ENCODE measurements at regions not wholly inside any gene's neighbourhood (a gene's known extent, or its start where the extent isn't known, plus 50 kb on each side); places are given as distances from the start of the nearest gene placed in this dataset.

DNA sequence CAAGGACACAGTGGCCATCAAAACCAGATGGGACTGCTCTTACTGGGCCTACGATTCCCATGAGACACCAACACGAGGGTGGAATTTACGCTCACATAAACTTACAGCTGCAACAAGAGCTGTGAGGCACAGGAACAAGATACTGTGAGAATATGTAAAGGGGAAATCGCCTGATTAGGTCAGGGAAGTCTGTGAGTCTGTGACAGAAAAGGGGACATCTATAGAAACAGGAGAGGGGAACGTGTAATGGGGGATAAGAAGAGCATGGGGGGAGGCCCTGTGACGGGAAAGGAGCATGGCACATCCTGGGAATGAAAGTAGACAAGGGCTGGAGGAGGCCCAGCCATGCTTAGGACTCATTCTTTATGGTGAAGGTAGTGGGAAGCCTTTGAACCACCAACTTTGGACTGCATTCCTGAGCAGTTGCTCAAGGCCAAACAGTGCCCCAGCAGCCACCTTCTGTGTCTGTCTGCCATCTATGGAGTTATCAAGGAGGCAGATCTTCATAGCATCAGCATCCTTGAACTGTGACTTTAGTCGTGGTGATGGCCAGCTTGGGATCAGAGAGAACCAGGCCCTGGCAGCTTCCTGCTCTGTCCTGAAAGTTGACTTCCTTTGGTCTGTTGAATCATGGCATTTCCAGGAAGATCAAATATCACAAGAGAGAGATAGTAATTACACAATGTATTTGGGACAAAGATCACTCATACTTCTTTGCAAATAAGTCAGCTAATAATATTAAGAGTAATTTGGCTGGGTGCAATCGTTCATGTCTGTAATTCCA lies 87.9 kb upstream of the FAM169A start:
- DNase-seq = peak; percentile 83

DNA sequence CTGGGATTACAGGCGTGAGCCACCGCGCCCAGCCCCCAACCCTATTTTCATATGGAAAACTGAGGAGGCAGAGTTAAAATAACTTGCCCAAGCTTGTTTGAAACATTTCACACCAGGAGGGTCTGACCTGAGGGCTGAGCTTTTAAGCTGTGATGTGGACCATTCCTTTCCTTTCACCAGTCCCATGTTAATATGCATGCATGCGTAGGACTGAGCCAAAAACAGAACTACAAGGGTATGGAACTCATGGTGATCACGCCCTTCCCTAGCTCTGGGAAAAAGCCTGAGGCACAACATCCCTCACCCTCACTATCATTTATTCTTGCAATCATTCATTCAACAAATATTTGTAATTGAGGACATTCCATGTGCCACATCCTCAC lies 87.4 kb upstream of the FAM169A start:
- DNase-seq = no peak

DNA sequence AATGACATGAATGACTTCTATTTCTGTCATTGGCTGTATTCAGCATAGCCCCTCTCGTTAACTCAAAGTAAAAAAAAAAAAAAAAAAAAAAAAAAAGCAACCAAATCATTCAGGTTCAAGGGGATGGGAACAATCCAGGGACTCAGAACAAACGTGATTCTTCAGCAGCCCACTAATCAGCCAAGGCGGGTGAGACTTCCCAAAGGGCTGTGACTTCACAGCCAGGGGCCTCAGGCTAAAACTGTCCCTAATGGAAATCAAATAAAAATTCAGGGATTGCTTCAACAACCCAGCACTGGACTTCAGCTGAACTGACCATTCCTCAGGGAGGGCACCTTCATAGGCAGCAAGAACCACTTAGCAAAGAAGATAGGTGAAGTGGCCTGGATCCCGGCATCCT lies 86.2 kb upstream of the FAM169A start:
- DNase-seq = no peak

DNA sequence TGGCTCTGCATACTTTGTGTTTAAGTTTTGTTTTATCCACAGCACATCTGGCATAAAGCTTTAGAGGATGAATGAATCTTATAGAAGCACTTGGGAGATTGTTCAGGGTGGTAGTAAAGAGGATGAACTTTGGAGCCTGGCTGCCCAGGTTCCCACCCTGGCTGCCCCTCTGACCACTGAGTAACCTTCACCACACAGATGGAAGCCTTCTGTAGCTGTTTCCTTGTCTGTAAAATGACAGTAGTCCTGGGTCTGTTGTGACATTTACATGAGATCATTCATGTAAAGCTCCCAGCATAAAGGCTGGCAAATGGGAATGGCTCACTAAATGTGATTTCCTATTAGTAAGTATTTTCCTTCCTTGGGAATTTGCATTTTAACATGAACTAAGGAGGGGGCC lies 85.7 kb upstream of the FAM169A start:
- no peak for DNase-seq

DNA sequence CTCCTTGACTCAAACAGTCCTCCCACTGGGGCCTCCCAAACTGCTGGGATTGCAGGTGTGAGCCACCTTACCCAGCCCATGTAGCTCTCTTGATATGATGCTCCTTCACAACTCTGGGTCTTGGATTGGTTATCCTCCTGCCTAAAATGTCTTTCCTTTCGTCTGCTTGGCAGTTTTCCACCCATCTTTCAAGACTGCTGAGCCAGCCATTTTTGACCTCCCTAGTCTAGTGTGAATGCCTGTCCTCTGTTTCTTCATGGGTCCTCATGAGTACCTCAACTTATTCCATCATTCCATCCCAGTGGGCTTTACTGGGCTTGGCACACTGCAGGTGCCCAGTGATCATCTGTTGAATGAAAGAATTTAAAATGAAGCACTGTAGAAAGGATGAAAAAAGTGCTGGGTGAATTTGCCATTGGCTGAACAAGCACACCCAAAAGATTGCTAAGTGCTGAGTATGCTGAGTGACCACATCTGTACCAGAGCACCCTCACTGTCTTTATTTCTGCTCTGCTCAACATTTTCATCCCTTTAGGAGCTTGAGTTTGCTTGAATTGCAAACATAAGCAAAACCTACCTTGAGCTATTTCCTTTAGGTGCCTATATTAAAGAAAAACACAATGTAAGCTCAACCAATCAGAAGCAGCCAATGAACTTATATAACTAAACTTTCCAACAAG lies 84.8 kb upstream of the FAM169A start:
- DNase-seq = peak; percentile 33

DNA sequence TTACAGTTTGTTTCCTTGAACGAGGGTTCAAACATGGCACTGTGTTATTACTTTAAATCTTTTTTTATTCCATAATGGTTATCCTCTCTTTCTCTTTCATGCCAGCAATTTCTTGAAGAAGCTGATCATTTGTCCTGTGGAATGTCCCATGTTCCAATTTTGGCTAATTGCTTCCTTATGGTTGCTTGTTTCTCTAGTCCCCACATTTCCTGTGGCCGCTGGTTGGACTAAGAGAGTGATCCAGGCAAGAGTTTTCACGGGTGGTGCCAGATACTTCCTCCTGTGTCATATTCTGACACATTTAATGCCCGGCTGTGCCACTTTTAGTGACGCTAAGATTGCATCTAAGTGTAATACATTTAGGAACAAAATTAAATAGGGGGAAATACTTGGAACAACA lies 83.8 kb upstream of the FAM169A start:
- peak; percentile 90 for DNase-seq

DNA sequence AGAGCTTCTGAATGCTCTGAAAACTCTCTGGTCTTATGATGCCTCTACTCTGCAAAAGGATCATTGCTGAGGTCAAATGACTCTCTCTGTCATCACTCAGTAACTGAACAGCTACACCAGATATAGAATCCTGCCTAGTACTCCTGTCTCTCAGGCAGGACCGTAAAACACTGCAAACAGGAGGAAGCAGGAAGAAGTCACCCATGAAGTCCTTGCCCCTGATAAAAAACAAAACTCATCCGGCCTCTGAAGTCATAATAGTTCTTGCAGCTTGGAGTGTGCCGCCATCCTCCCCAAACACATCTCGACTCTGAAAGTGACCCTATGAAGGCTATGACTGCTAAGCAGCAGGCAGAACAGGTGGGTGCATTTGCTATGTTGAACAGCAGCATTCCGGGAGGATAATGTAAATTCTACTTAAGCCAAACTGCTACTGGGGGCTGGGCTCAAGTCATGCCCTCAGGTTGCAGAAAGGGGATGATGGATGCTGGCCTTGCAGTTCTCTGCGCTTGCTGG lies 81.9 kb upstream of the FAM169A start:
- peak; percentile 20 for DNase-seq

DNA sequence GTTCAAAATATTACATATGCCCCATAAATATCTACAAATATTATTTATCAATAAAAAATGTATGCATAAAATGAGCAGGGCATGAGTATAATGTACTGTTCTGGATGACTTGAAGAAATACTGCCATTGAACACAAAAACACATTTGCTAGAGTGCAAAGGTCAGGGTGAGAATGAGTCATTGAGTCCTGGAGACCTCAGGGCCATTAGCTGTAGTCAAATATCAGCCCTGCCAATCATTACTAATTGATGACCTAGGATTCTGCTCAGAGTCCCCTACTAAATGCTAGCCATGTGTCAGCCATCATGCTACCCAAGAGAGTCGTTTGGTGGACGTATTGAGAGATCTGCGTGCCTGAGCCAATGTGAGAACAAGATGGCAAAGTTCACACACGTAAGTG lies 80.3 kb upstream of the FAM169A start:
- no peak for DNase-seq

DNA sequence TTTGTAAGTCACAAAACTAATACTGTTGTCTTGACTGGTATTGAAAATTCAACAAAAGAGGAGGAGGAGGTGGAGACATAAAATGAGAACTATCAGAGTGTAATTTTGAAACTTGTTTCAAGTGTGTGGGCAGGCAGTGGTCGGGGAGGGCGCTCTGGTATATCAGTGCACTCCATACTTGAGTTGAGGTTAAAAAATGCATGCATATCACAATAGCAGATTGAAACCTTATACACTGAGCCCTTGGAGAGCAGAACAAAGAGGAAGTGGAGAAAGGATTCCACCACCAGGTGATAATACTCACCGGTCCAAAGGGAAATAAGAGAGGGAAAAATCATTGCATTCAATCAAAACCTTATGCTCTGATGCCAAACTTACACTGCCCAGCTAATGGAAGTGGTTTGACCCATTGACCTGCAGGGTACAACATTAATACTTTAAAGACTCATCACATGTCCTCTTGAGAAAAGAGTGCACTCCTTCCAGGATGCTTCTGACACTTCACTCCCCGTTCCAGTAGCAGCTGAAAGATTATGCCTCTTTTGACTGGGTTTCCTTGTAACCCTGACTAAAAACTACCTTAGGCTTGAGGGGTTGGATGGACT lies 79.5 kb upstream of the FAM169A start:
- no peak for DNase-seq

DNA sequence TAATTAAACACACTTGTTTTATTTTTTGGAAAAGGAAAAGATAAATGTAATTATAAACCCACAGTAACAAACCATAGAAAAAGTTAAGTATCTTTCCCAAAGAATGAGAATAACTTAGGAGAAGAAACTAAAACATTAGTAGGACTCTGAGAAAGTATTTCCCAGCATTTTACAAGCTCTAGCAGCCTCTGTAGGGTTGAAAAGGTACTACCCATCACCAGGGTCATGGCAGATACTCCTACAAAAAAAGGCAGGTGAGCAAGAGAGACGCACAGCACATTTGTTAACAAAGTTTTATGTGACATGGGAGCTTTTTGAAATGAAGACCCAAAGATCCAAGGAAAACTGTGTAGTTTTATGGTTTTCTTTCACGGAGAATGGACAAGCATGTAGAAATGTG lies 77.7 kb upstream of the FAM169A start:
- no peak for DNase-seq

DNA sequence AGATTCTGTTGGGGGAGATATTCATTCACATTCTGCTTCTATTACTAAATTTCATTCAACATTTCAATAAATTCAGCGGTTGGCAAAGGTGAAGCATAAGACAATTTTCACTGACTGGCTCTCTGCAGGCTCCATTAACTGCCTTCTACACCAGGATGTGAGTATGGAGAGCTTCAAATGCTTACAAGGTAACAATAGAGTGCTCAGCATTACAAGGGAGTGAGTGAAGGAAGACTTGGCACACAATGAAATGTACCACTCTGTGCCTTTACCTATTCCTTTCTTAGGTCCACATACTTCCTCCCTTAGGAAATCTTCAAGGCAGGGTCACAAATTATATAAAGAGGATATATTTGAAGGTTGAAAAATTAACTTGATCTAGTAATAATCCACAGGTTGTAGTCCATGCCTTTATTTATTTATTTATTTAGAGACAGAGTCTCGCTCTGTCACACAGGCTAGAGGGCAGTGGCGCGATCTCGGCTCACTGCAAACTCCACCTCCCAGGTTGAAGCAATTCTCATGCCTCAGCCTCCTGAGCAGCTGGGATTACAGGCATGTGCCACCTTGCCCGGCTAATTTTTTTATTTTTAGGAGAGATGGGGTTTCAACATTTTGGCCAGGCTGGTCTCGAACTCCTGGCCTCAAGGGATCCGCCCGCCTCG lies 76.6 kb upstream of the FAM169A start:
- no peak for DNase-seq

DNA sequence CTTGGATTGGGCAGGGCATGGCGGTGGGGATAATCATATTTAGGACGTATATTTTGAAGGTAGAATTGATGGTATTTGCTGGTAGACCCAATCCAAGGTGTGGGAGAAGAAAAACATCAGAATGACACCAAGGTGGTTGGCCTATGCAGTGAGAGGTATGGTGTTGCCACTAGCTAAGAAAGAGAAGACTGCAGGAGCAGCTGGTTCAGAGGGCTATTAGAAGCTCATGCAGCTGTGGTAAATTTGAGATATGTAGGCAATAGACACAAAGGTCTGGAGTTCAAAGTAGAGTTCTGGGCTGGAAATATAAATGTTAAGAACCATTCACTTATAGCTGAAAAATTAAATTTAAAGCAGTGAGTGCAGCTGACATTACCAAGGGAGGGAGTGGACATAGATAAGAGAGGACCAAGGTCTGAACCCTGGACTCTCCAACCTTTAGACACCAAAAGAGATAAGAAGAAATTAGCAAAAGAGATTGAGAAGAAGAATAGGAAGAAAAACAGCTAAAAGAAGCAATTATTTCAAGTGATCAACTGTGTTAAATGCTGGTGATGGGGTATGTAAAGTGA lies 74.7 kb upstream of the FAM169A start:
- no peak for DNase-seq

DNA sequence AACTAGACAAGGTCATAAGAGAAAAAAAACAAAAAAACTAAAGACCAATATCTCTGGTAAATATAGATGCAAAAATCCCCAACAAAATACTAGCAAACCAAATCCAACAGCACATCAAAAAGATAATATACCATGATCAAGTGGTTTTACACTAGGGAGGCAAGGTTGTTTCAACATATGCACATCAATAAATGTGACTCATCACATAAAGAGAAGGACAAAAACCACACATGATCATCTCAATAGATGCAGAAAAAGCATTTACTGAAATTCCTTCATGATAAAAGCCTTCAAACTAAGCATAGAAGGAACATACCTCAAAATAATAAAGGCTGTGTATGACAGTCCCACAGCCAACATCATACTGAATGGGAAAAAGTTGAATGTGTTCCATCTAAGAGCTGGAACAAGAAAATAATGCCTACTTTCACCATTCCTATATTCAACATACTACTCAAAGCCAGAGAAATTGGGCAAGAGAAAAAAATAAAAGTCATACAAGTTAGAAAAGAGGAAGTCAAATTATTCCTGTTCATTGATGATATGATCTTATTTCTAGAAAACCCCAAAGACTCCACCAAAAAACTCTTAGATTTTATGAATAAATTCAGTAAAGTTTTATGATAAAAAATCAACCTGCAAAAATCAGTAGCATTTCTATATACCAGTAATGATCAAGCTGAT lies 72.2 kb upstream of the FAM169A start:
- DNase-seq = peak; percentile 45

DNA sequence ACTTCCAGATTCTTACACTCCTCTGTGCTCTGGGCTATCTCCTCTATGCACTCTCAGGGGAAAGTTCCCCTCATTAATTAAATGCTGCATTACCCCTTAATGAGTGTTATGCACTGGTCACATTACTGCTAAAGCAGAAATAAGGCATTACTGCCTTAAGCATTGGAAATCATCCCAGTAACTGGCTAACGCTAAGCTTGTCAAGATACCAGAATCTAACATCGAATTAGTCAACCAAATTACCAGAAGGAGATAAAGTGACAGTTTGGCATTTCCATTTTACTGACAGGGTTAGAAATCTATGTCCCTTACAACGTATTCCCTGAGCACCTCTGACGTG lies 69.5 kb upstream of the FAM169A start:
- no peak for DNase-seq

DNA sequence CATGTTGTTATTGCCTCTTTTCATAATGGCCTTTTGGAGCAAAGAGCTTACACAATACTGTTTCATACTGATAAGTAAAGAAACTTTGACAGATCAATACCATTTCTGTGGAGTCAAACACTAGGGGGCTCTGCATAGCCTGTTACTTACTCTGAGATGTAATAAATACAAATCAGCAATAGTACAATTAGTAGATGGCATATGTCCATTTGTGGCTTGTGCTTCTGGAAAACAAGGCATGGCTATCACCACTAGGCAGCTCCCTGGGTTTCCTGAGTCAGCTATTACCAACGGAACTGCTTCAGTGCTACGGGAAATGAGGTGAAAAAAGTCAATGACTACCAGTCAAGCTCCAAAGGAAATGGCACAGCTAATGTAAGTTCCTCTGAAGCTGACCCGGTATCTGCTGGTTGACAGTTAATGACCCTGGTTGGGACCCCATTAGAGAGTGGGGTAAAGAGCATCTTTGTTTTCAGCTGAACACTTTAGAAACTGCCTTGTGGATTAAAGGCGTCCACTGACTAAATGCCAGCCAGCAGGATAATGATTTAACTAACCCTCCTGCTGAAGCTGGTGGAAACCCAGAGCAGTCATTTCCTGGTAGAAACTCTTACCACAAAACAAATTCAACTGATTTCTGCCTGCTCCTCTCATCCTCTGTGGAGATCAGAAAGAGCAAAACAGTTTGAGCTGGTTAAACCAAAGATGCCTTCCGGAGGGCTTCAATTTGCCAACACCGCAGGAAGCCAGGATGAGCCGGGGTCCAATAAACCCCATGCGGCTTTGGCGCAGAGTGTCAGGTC lies 69.0 kb upstream of the FAM169A start:
- DNase-seq = peak; percentile 58

DNA sequence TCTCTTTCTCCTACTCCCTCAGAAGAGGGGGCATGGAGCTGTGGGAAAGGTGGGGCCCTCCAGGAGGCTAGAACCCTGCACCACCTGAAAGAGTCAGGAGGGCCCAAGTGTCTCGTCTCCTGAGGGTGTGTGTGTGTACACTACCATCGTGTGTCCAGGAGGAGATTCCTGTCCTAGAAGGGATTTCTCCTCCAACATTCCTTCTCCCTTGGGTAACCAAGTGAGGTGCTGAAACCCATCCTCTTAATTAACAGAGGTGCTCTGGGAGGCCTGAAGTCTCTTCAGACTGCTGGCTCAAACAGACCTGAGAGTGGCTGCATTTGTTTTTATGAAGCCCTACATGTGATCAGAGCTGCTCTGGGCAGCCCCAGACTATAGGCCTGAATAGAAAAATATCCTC lies 61.1 kb upstream of the FAM169A start:
- no peak for DNase-seq

DNA sequence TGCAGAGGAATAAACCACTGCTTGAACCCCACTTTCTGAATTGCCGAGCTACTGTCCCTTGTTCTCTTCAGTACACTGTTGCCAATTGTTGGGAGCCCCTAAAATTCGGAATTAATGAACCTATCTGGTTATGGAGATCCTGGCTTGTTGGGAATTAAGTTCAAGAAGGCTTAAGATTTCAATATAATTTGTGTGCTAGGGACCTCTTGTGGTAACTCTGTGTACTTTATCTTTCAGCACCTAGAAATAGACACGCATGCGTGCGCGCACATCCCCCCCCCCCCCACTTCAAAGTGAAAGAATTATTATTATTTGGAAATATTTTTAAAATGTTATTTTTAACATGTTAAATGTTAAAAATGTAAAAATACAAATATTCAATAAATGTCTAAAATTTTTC lies 53.3 kb upstream of the FAM169A start:
- peak; percentile 66 for DNase-seq

DNA sequence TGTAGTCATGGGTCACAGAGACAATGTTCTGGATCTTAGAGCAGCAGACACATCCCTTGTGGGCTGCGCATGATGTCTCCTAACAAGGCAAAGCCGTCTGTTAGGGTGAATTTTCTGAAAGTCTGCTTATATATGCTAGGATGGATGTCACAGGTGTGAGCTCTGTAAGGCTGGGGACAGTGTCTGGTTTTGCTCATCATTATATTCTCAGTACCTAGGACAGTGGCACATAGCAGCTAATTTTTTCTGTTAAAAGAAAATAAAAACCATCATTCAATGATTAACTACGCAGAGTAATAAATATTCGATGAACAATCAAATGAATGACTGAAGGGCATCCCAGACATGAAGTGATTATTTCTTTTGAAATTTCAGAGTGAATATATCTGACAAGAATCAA lies 52.9 kb upstream of the FAM169A start:
- DNase-seq = no peak

DNA sequence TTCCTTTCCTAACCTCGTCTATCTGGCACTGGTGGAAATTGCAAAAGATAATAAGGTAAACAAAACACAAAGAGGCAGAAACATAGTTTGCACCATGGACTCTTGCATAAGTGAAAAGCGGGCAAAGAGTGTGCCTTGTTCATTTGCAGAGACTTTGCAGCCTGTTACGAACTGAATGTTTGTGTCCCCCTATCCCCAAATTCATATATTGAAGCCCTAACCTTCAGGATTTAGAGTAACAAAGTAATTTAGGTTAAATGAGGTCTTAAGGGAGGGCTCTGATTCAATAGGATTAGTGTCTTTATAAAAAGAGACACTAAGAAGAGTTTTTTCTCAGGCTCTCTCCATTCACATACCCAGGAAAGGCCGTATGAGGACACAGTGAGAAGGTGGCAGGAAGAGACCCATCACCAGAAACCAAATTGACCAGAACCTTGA lies 52.1 kb upstream of the FAM169A start:
- DNase-seq = no peak

DNA sequence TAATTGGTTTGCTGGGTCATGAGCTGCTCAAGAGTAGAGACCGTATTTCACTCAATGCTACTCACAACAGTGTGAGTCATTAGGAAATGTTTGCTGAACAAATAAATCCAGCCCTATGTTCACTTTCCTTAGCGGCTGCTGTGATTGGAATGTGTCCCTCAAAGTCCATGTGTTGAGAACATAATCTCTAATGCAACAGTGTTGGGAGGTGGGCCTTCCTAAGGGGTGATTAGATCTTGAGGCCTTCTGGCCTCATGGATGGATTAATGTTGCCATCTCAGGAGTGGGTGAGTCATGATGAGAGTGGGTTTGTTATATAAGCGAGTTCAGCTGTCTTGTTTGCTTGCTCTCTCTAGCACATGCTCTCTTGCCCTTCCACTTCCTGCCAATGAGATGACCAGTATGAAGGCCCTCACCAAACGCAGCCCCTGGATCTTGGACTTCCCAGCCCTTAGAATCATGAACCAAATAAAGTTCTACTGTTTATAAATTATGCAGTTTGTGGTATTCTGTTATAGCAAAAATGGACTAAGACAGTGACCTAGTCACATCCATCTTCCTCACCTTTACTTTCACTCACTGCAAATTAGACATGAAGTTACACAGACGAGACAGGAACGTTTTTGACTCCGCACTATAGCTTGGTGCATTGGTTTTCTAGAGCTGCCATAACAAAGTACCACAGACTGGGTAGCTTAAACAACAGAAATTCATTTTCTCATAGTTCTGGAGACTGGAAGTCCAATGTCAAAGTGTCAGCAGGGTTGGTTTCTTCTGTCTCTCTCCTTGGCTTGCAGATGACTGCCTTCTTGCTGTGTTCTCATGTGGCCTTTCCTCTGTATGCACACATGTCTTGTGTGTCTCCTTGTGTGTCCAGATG lies 50.9 kb upstream of the FAM169A start:
- peak; percentile 67 for DNase-seq

All from fibroblast of skin of back (primary cell).